ENCODE measurements at regions not wholly inside any gene's neighbourhood (a gene's known extent, or its start where the extent isn't known, plus 50 kb on each side); places are given as distances from the start of the nearest gene placed in this dataset.

GRCh38 chr20:12152996-12153395 is 235.3 kb downstream of the BTBD3 start:
- Histone ChIP-seq H3K27me3 (ENCODE audit: control insufficient read depth, insufficient read depth, low read length) (no peaks in the 10 kb centered on the region), H3K9me3 (ENCODE audit: control insufficient read depth, low read depth, low read length) (no peaks in the 10 kb centered on the region), H3K9ac (ENCODE audit: low read length) (no peak overlapping the region), H3K4me1 (ENCODE audit: control insufficient read depth, low read depth, low read length) (no peaks in the 10 kb centered on the region), H3K36me3 (ENCODE audit: control insufficient read depth, low read depth, low read length) (no peaks in the 10 kb centered on the region), H3K27ac (ENCODE audit: low read length) (no peak overlapping the region), H3K4me3 (ENCODE audit: low read length) (no peak overlapping the region)

GRCh38 chr20:12153628-12154027 is 235.9 kb downstream of the BTBD3 start:
- H3K27ac ChIP-seq (ENCODE audit: low read length): no peak overlapping the region
- H3K4me3 ChIP-seq (ENCODE audit: low read length): no peak overlapping the region
- no peaks in the 10 kb centered on the region for H3K4me1 ChIP-seq (ENCODE audit: control insufficient read depth, low read depth, low read length)
- H3K9me3 ChIP-seq (ENCODE audit: control insufficient read depth, low read depth, low read length): no peaks in the 10 kb centered on the region
- H3K36me3 ChIP-seq (ENCODE audit: control insufficient read depth, low read depth, low read length): no peaks in the 10 kb centered on the region
- H3K9ac ChIP-seq (ENCODE audit: low read length): no peak overlapping the region
- no peaks in the 10 kb centered on the region for H3K27me3 ChIP-seq (ENCODE audit: control insufficient read depth, insufficient read depth, low read length)

GRCh38 chr20:12156252-12156651 is 238.6 kb downstream of the BTBD3 start:
- H3K9ac ChIP-seq (ENCODE audit: low read length): no peak overlapping the region
- no peaks in the 10 kb centered on the region for H3K36me3 ChIP-seq (ENCODE audit: control insufficient read depth, low read depth, low read length)

GRCh38 chr20:12159261-12159660 is 241.6 kb downstream of the BTBD3 start:
- H3K4me1 ChIP-seq (ENCODE audit: control insufficient read depth, low read depth, low read length): no peaks in the 10 kb centered on the region
- no peak overlapping the region for H3K27ac ChIP-seq (ENCODE audit: low read length)
- H3K36me3 ChIP-seq (ENCODE audit: control insufficient read depth, low read depth, low read length): no peaks in the 10 kb centered on the region
- H3K4me3 ChIP-seq (ENCODE audit: low read length): no peak overlapping the region
- H3K27me3 ChIP-seq (ENCODE audit: control insufficient read depth, insufficient read depth, low read length): no peaks in the 10 kb centered on the region
- no peak overlapping the region for H3K9ac ChIP-seq (ENCODE audit: low read length)
- no peaks in the 10 kb centered on the region for H3K9me3 ChIP-seq (ENCODE audit: control insufficient read depth, low read depth, low read length)

More at GRCh38 chr20:12156252-12156651, 238.6 kb downstream of the BTBD3 start:
- no peaks in the 10 kb centered on the region for H3K27me3 ChIP-seq (ENCODE audit: control insufficient read depth, insufficient read depth, low read length)
- no peaks in the 10 kb centered on the region for H3K4me1 ChIP-seq (ENCODE audit: control insufficient read depth, low read depth, low read length)
- no peak overlapping the region for H3K27ac ChIP-seq (ENCODE audit: low read length)
- no peak overlapping the region for H3K4me3 ChIP-seq (ENCODE audit: low read length)
- no peaks in the 10 kb centered on the region for H3K9me3 ChIP-seq (ENCODE audit: control insufficient read depth, low read depth, low read length)

- no peak overlapping the region for H3K4me3 ChIP-seq (ENCODE audit: low read length)
- no peaks in the 10 kb centered on the region for H3K4me1 ChIP-seq (ENCODE audit: control insufficient read depth, low read depth, low read length)
- H3K36me3 ChIP-seq (ENCODE audit: control insufficient read depth, low read depth, low read length): no peaks in the 10 kb centered on the region
- H3K9me3 ChIP-seq (ENCODE audit: control insufficient read depth, low read depth, low read length): no peaks in the 10 kb centered on the region
- H3K27me3 ChIP-seq (ENCODE audit: control insufficient read depth, insufficient read depth, low read length): no peaks in the 10 kb centered on the region
- no peak overlapping the region for H3K27ac ChIP-seq (ENCODE audit: low read length)
- no peak overlapping the region for H3K9ac ChIP-seq (ENCODE audit: low read length)
These were observed 244.0 kb downstream of the BTBD3 start for GRCh38 chr20:12161734-12162133.

- Histone ChIP-seq H3K4me3 (ENCODE audit: low read length) (no peak overlapping the region), H3K4me1 (ENCODE audit: control insufficient read depth, low read depth, low read length) (no peaks in the 10 kb centered on the region), H3K36me3 (ENCODE audit: control insufficient read depth, low read depth, low read length) (no peaks in the 10 kb centered on the region), H3K27me3 (ENCODE audit: control insufficient read depth, insufficient read depth, low read length) (no peaks in the 10 kb centered on the region), H3K9ac (ENCODE audit: low read length) (no peak overlapping the region), H3K9me3 (ENCODE audit: control insufficient read depth, low read depth, low read length) (peaks cover 6% of the 10 kb centered on the region), H3K27ac (ENCODE audit: low read length) (no peak overlapping the region)
These were observed 248.5 kb downstream of the BTBD3 start for GRCh38 chr20:12166053-12166717.

- Histone ChIP-seq H3K27ac (ENCODE audit: low read length) (no peak overlapping the region), H3K4me1 (ENCODE audit: control insufficient read depth, low read depth, low read length) (no peaks in the 10 kb centered on the region), H3K9ac (ENCODE audit: low read length) (no peak overlapping the region), H3K4me3 (ENCODE audit: low read length) (no peak overlapping the region), H3K27me3 (ENCODE audit: control insufficient read depth, insufficient read depth, low read length) (no peaks in the 10 kb centered on the region), H3K9me3 (ENCODE audit: control insufficient read depth, low read depth, low read length) (peaks cover 6% of the 10 kb centered on the region), H3K36me3 (ENCODE audit: control insufficient read depth, low read depth, low read length) (no peaks in the 10 kb centered on the region)
These were observed 252.7 kb downstream of the BTBD3 start for GRCh38 chr20:12170406-12170805.

GRCh38 chr20:12171923-12172524 is 254.3 kb downstream of the BTBD3 start:
- Histone ChIP-seq H3K27me3 (ENCODE audit: control insufficient read depth, insufficient read depth, low read length) (no peaks in the 10 kb centered on the region), H3K27ac (ENCODE audit: low read length) (no peak overlapping the region), H3K4me1 (ENCODE audit: control insufficient read depth, low read depth, low read length) (no peaks in the 10 kb centered on the region), H3K9ac (ENCODE audit: low read length) (no peak overlapping the region), H3K9me3 (ENCODE audit: control insufficient read depth, low read depth, low read length) (peaks cover 6% of the 10 kb centered on the region), H3K4me3 (ENCODE audit: low read length) (no peak overlapping the region), H3K36me3 (ENCODE audit: control insufficient read depth, low read depth, low read length) (no peaks in the 10 kb centered on the region)

GRCh38 chr20:12173347-12174012 is 255.8 kb downstream of the BTBD3 start:
- H3K4me3 ChIP-seq (ENCODE audit: low read length): no peak overlapping the region
- no peaks in the 10 kb centered on the region for H3K4me1 ChIP-seq (ENCODE audit: control insufficient read depth, low read depth, low read length)
- H3K27me3 ChIP-seq (ENCODE audit: control insufficient read depth, insufficient read depth, low read length): no peaks in the 10 kb centered on the region
- H3K36me3 ChIP-seq (ENCODE audit: control insufficient read depth, low read depth, low read length): no peaks in the 10 kb centered on the region
- peaks cover under 1% of the 10 kb centered on the region for H3K9me3 ChIP-seq (ENCODE audit: control insufficient read depth, low read depth, low read length)
- no peak overlapping the region for H3K27ac ChIP-seq (ENCODE audit: low read length)
- no peak overlapping the region for H3K9ac ChIP-seq (ENCODE audit: low read length)

- Histone ChIP-seq H3K9me3 (ENCODE audit: control insufficient read depth, low read depth, low read length) (no peaks in the 10 kb centered on the region), H3K4me1 (ENCODE audit: control insufficient read depth, low read depth, low read length) (no peaks in the 10 kb centered on the region), H3K4me3 (ENCODE audit: low read length) (no peak overlapping the region), H3K36me3 (ENCODE audit: control insufficient read depth, low read depth, low read length) (no peaks in the 10 kb centered on the region), H3K9ac (ENCODE audit: low read length) (no peak overlapping the region), H3K27me3 (ENCODE audit: control insufficient read depth, insufficient read depth, low read length) (no peaks in the 10 kb centered on the region), H3K27ac (ENCODE audit: low read length) (no peak overlapping the region)
These were observed 257.8 kb downstream of the BTBD3 start for GRCh38 chr20:12175538-12175937.

GRCh38 chr20:12177657-12178293 is 260.1 kb downstream of the BTBD3 start:
- Histone ChIP-seq H3K4me3 (ENCODE audit: low read length) (no peak overlapping the region), H3K36me3 (ENCODE audit: control insufficient read depth, low read depth, low read length) (no peaks in the 10 kb centered on the region), H3K27ac (ENCODE audit: low read length) (no peak overlapping the region), H3K4me1 (ENCODE audit: control insufficient read depth, low read depth, low read length) (no peaks in the 10 kb centered on the region), H3K9me3 (ENCODE audit: control insufficient read depth, low read depth, low read length) (no peaks in the 10 kb centered on the region), H3K27me3 (ENCODE audit: control insufficient read depth, insufficient read depth, low read length) (no peaks in the 10 kb centered on the region), H3K9ac (ENCODE audit: low read length) (no peak overlapping the region)
